ENCODE measurements at regions not wholly inside any gene's neighbourhood (a gene's known extent, or its start where the extent isn't known, plus 50 kb on each side); places are given as distances from the start of the nearest gene placed in this dataset.

- Histone ChIP-seq H3K9me2 (ENCODE audit: insufficient read depth) (no peaks in the 10 kb centered on the region), H3K27ac (ENCODE audit: low read depth, low read length) (no peak overlapping the region), H4K20me1 (ENCODE audit: insufficient read depth) (no peaks in the 10 kb centered on the region), H3K4me2 (ENCODE audit: low read length) (no peak overlapping the region), H3K9ac (ENCODE audit: low read length) (no peak overlapping the region), H3K4me3 (replicated peaks in 1 of 2; ENCODE audit: low read depth in 1 of 2, low read length in 2 of 2) (no peak overlapping the region), H3K9me3 (ENCODE audit: control insufficient read depth in 1 of 2, insufficient read depth in 1 of 2, low read depth in 1 of 2, low read length in 2 of 2) (no peaks in the 10 kb centered on the region), H2AFZ (ENCODE audit: low read depth, low read length, poor library complexity, severe bottlenecking) (no peak overlapping the region), H3K27me3 (ENCODE audit: insufficient read depth, low read length) (no peaks in the 10 kb centered on the region), H3K4me1 (ENCODE audit: control insufficient read depth in 1 of 2, insufficient read depth in 2 of 2, low read length in 2 of 2) (no peaks in the 10 kb centered on the region), H3K36me3 (ENCODE audit: control insufficient read depth in 1 of 2, insufficient read depth in 2 of 2, low read length in 2 of 2) (no peaks in the 10 kb centered on the region), H3K79me2 (ENCODE audit: insufficient read depth, low read length) (no peaks in the 10 kb centered on the region)
- ChIA-PET CTCF (no interaction called here), POLR2A (no interaction called here), RAD21 (ENCODE audit: low non-redundant PET in 1 of 2, low total read pairs in 2 of 2, uncharacterized antibody in 2 of 2, unreplicated experiment in 2 of 2) (no interaction called here)
- BruUV-seq (replicated peaks): no TSS peak
- ATAC-seq (no peak), DNase-seq (ENCODE audit: low read depth, low spot score) (no peak)
- intact Hi-C loops (cut with micrococcal nuclease): no loop called here
- TF ChIP-seq CBX3 (IDR thresholded peaks at IDR 0.05; ENCODE audit: low read depth): no peak
- TF ChIP-seq CEBPB (IDR thresholded peaks at IDR 0.05; ENCODE audit: low read depth): no peak
- no peak for TF ChIP-seq EZH2 (IDR thresholded peaks at IDR 0.05)
- TF ChIP-seq TCF7L2 (IDR thresholded peaks at IDR 0.05; ENCODE audit: borderline replicate concordance, extremely low read depth, insufficient read depth, insufficient read length): no peak
- no peak for TF ChIP-seq JUND (IDR thresholded peaks at IDR 0.05)
- no peak for TF ChIP-seq EZH2phosphoT487 (IDR thresholded peaks at IDR 0.05; ENCODE audit: borderline replicate concordance)
- TF ChIP-seq ATF3 (IDR thresholded peaks at IDR 0.05): no peak
- TF ChIP-seq ZFX (IDR thresholded peaks at IDR 0.05): no peak
- no peak for TF ChIP-seq RAD21 (IDR thresholded peaks at IDR 0.05; ENCODE audit: low read depth)
- TF ChIP-seq SP1 (IDR thresholded peaks at IDR 0.05; ENCODE audit: low read depth): no peak
- TF ChIP-seq ZNF274 (IDR thresholded peaks at IDR 0.05; ENCODE audit: low read depth, low read length): no peak
- no peak for TF ChIP-seq YY1 (IDR thresholded peaks at IDR 0.05; ENCODE audit: extremely low read depth, insufficient replicate concordance, low read depth, low read length)
Measured at GRCh38 chr6:106731843-106732160, 102.4 kb downstream of the QRSL1 start.

- no peak for TF ChIP-seq RAD21 (IDR thresholded peaks at IDR 0.05; ENCODE audit: low read depth)
- TF ChIP-seq SIN3A (IDR thresholded peaks at IDR 0.05; ENCODE audit: low read depth): no peak
- Histone ChIP-seq H3K4me1 (ENCODE audit: control insufficient read depth in 1 of 2, insufficient read depth in 2 of 2, low read length in 2 of 2) (no peaks in the 10 kb centered on the region), H3K9ac (ENCODE audit: low read length) (no peak overlapping the region), H3K27me3 (ENCODE audit: insufficient read depth, low read length) (no peaks in the 10 kb centered on the region), H4K20me1 (ENCODE audit: insufficient read depth) (no peaks in the 10 kb centered on the region), H3K9me3 (ENCODE audit: control insufficient read depth in 1 of 2, insufficient read depth in 1 of 2, low read depth in 1 of 2, low read length in 2 of 2) (no peaks in the 10 kb centered on the region), H3K4me2 (ENCODE audit: low read length) (no peak overlapping the region), H3K4me3 (replicated peaks in 1 of 2; ENCODE audit: low read depth in 1 of 2, low read length in 2 of 2) (no peak overlapping the region), H3K79me2 (ENCODE audit: insufficient read depth, low read length) (no peaks in the 10 kb centered on the region), H3K36me3 (ENCODE audit: control insufficient read depth in 1 of 2, insufficient read depth in 2 of 2, low read length in 2 of 2) (no peaks in the 10 kb centered on the region), H2AFZ (ENCODE audit: low read depth, low read length, poor library complexity, severe bottlenecking) (no peak overlapping the region), H3K27ac (ENCODE audit: low read depth, low read length) (no peak overlapping the region), H3K9me2 (ENCODE audit: insufficient read depth) (no peaks in the 10 kb centered on the region)
- POLR2A ChIA-PET: no interaction called here
- intact Hi-C loops (cut with micrococcal nuclease): no loop called here
- BruUV-seq (replicated peaks): no TSS peak
- RAD21 ChIA-PET (ENCODE audit: low non-redundant PET in 1 of 2, low total read pairs in 2 of 2, uncharacterized antibody in 2 of 2, unreplicated experiment in 2 of 2): no interaction called here
- DNase-seq (ENCODE audit: low read depth, low spot score) (no peak), ATAC-seq (no peak)
- CTCF ChIA-PET: no interaction called here
Measured at GRCh38 chr6:106731144-106731842, 101.9 kb downstream of the QRSL1 start.
